ENCODE measurements at regions not wholly inside any gene's neighbourhood (a gene's known extent, or its start where the extent isn't known, plus 50 kb on each side); places are given as distances from the start of the nearest gene placed in this dataset.

GRCh38 chr22:48950151-48950915 lies 877.3 kb downstream of the BRD1 start:
- Histone ChIP-seq H4K20me1 (peaks cover 0 to 62% (median 27%) of the 10 kb centered on the region in 11 experiments; a peak in 12 of 22 replicates), H3K4me2 (peak overlapping the region; percentile 64 to 95 (median 80)), H3K9me3 (replicated peaks in 1 of 11) (no peaks in the 10 kb centered on the region), H3K27ac (no peak overlapping the region), H3K4me3 (peak overlapping the region in 3 of 10 experiments; percentile 11 to 29 (median 16); a peak in 2 of 20 replicates), H3K4me1 (peaks cover 14 to 23% (median 19%) of the 10 kb centered on the region in 10 experiments), H3K9ac (peak overlapping the region in 2 of 11 experiments; percentile 14 to 45; a peak in 1 of 22 replicates), H3K36me3 (no peaks in the 10 kb centered on the region), H3K27me3 (peaks cover 59 to 95% (median 87%) of the 10 kb centered on the region in 11 experiments)
- no peak for TF ChIP-seq Cebpa-rat (IDR thresholded peaks at IDR 0.05)

DNA sequence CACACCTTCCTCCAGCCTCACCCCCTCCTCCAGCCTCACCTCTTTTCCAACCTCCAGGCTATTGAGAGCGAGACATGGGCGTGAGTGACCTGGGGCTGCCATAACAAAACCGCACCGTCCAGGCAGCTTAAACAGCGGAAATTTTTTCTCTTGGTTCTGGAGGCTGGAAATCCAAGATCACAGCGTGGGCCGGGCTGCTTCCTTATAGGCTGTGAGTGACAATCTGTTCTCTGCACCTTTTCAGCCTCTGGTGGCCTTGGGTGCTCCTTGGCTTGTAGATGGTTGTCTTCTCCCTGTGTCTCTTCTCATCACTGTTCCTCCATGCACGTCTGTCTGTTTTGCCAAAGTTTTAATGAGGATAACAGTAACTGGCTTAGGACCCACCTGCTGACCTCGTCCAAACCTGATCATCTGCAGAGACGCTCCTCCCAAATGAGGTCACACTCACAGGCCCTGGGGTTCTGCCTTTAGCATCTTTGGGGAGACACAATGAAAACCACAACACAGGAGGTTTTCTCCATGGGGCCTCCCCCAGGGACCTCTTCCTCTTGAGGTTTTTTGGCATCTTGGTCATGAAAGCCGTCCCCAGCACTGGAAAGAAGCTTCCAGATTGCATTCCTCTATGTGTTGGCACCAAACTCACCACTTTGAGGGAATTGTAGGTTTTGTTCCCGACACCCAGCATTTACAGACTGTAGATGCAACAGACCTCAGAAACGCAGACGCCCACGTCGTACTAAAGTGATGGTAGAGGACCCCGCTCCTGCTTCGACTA lies 878.1 kb downstream of the BRD1 start:
- Histone ChIP-seq H3K9me3 (replicated peaks in 1 of 11) (no peaks in the 10 kb centered on the region), H3K27me3 (peaks cover 66 to 97% (median 88%) of the 10 kb centered on the region in 11 experiments), H4K20me1 (peaks cover 0 to 69% (median 26%) of the 10 kb centered on the region in 11 experiments; a peak in 12 of 22 replicates), H3K27ac (no peak overlapping the region), H3K36me3 (no peaks in the 10 kb centered on the region), H3K4me3 (peak overlapping the region in 3 of 10 experiments; percentile 11 to 29 (median 16); a peak in 2 of 20 replicates), H3K4me1 (peaks cover 14 to 23% (median 19%) of the 10 kb centered on the region in 10 experiments), H3K4me2 (peak overlapping the region; percentile 64 to 95 (median 80)), H3K9ac (peak overlapping the region in 2 of 11 experiments; percentile 14 to 45; a peak in 2 of 22 replicates)
- TF ChIP-seq Cebpa-rat (IDR thresholded peaks at IDR 0.05) = no peak

- peak overlapping the region in 6 of 11 experiments; percentile 72 to 95 (median 84); a peak in 8 of 22 replicates for H3K4me2 ChIP-seq
- H4K20me1 ChIP-seq = peaks cover 0 to 77% (median 30%) of the 10 kb centered on the region in 11 experiments; a peak in 12 of 22 replicates
- H3K9me3 ChIP-seq (replicated peaks in 1 of 11) = no peaks in the 10 kb centered on the region
- H3K36me3 ChIP-seq = no peaks in the 10 kb centered on the region
- H3K4me3 ChIP-seq = no peak overlapping the region
- H3K27ac ChIP-seq = no peak overlapping the region
- peaks cover 14 to 23% (median 19%) of the 10 kb centered on the region in 10 experiments for H3K4me1 ChIP-seq
- H3K27me3 ChIP-seq = peaks cover 70 to 100% (median 92%) of the 10 kb centered on the region in 11 experiments
- no peak overlapping the region for H3K9ac ChIP-seq
- TF ChIP-seq Cebpa-rat (IDR thresholded peaks at IDR 0.05) = no peak
Measured at GRCh38 chr22:48948575-48949170, 879.0 kb downstream of the BRD1 start.

- no peak for TF ChIP-seq Cebpa-rat (IDR thresholded peaks at IDR 0.05)
- Histone ChIP-seq H3K4me2 (no peak overlapping the region), H3K4me3 (no peak overlapping the region), H3K4me1 (peaks cover 16 to 23% (median 21%) of the 10 kb centered on the region in 10 experiments), H4K20me1 (peaks cover 0 to 75% (median 23%) of the 10 kb centered on the region in 11 experiments; a peak in 12 of 22 replicates), H3K36me3 (no peaks in the 10 kb centered on the region), H3K9ac (no peak overlapping the region), H3K27ac (no peak overlapping the region), H3K27me3 (peaks cover 59 to 100% (median 89%) of the 10 kb centered on the region in 11 experiments), H3K9me3 (replicated peaks in 1 of 11) (no peaks in the 10 kb centered on the region)
Measured at GRCh38 chr22:48947636-48948035, 880.0 kb downstream of the BRD1 start.

DNA sequence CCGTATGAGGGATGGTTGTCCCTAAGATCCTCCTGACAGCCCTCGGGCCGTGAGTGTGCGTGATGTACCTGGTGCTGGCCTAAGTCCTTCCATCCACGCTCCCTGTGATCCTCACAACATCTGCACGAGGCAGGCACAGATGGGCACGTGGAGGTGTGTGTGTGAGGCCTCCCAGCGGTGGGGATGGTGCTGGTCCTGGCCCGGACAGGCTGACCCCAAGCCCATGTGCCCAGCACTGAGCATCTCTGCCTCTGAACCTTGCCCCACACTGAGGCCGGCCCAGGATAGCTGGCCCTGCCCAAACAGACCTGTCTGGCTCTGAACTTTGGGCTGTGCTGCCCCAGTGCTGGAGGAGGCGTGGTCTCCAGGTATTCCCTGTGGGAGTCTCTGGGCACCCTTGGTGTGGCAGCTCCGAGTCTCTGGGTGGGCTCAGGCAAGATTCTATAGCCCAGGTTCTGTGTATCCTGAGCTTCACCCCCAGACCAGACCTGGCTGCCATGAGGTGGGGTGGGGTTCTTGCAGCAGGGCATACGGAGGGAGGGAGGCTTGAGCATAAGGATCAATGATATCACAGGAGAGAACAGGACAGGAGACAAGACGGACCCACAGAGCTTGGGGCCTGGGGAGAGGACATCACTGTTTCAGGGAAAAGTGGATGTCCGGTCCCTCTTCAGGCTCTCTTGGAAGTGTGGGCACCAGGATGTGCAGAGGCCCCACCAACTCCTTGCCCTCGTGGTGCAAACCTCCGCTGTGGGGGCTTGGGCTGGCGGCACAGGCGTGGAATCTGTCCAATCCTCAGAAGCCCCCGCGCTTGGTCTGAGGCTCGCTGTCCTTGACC lies 881.8 kb downstream of the BRD1 start:
- Histone ChIP-seq H3K27me3 (peaks cover 41 to 84% (median 72%) of the 10 kb centered on the region in 11 experiments), H3K4me1 (peaks cover 16 to 23% (median 21%) of the 10 kb centered on the region in 10 experiments), H3K9ac (no peak overlapping the region), H3K27ac (no peak overlapping the region), H3K9me3 (replicated peaks in 1 of 11) (no peaks in the 10 kb centered on the region), H4K20me1 (peaks cover 0 to 60% (median 15%) of the 10 kb centered on the region in 11 experiments; a peak in 12 of 22 replicates), H3K4me3 (no peak overlapping the region), H3K4me2 (no peak overlapping the region), H3K36me3 (no peaks in the 10 kb centered on the region)
- TF ChIP-seq Cebpa-rat (IDR thresholded peaks at IDR 0.05) = no peak

DNA sequence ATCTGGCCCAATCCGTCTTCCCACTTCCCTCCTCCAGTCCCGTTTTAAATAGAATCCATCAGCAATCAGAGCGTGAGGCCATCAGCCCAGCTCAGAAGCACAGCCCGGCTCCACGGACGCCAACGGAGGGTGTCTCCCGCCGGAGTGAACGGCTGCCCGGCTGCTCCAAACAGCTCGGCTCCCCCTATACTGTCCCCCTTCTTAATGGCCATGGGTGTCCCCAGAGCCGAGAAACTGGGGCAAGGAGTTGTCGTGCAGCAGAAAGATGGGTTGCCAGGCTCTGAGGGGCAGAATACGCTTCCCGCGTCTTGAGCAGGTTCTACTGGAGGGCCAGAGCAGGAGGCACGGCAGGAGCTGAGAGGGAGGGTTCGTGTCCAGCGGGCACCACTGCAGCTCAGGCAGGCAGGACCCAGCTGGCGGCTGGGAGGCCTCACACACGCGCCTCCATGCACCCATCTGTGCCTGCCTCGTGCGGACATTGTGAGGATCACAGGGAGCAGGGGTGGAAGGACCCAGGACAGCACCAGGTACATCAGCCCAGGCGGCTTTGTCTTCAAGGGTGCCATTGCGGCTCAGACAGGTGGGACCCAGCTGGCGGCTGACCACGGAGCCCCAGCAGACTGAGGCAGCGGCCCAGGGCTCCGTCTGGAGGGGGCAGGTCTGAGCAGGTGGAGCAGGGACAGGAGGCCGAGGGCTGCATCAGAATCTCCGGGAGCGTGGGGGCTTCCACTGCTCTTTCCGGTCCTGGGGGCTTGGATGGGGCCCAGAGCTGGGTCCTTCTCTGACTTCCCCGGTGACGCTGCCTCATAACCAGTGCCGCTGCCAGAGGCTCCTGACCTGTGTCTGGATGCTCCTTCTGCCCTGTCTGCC lies 882.7 kb downstream of the BRD1 start:
- Histone ChIP-seq H3K4me2 (no peak overlapping the region), H3K27me3 (peaks cover 35 to 84% (median 63%) of the 10 kb centered on the region in 11 experiments), H3K9me3 (replicated peaks in 1 of 11) (no peaks in the 10 kb centered on the region), H3K4me1 (peaks cover 10 to 16% (median 14%) of the 10 kb centered on the region in 10 experiments), H3K27ac (no peak overlapping the region), H3K9ac (no peak overlapping the region), H3K4me3 (no peak overlapping the region), H4K20me1 (peaks cover 0 to 52% (median 11%) of the 10 kb centered on the region in 11 experiments; a peak in 11 of 22 replicates), H3K36me3 (no peaks in the 10 kb centered on the region)
- TF ChIP-seq Cebpa-rat (IDR thresholded peaks at IDR 0.05) = no peak

DNA sequence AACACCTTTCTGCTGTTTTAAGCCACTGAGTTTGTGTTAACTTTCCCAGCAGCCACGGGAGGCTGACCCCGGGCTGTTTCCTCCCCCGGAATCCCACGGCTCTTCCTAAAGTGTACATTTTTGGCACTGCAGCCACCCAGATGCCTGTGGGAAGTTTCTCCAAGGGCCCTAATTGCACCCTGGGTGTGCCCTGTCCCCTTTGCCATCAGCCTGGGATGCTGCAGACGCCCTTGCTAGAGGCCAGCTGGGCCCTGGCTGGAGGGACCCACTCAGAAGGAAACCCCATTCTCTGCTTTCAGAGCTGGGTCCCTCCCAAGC lies 883.3 kb downstream of the BRD1 start:
- Histone ChIP-seq H3K27ac (no peak overlapping the region), H3K4me2 (no peak overlapping the region), H3K4me3 (no peak overlapping the region), H3K9me3 (replicated peaks in 1 of 11) (no peaks in the 10 kb centered on the region), H3K9ac (no peak overlapping the region), H3K36me3 (no peaks in the 10 kb centered on the region), H4K20me1 (peaks cover 0 to 46% (median 7%) of the 10 kb centered on the region in 11 experiments; a peak in 11 of 22 replicates), H3K27me3 (peaks cover 29 to 82% (median 57%) of the 10 kb centered on the region in 11 experiments), H3K4me1 (peaks cover 4 to 10% (median 9%) of the 10 kb centered on the region in 10 experiments)
- no peak for TF ChIP-seq Cebpa-rat (IDR thresholded peaks at IDR 0.05)
